Putamen (tissue), 1 donor: ENCODE measurements at regions not wholly inside any gene's neighbourhood (a gene's known extent, or its start where the extent isn't known, plus 50 kb on each side); places are given as distances from the start of the nearest gene placed in this dataset.
A peak's percentile ranks its signal among the peaks of the same experiment; 100 is the strongest.

Source experiments
- DNase-seq: peaks from one replicate; pipeline ENCODE4 v3.0.0-alpha.2; 2016; ENCODE audit warnings: low spot score

- DNase-seq, result peak; percentile 42
Measured at GRCh38 chr9:105146677-105147076, 97.8 kb upstream of the SLC44A1 start.

- DNase-seq, result no peak
Measured at GRCh38 chr9:105147110-105147871, 97.2 kb upstream of the SLC44A1 start.

GRCh38 chr9:105148328-105149006 is 96.0 kb upstream of the SLC44A1 start:
- no peak for DNase-seq

GRCh38 chr9:105150991-105151685 is 93.3 kb upstream of the SLC44A1 start:
- DNase-seq, result no peak

GRCh38 chr9:105151686-105151995 is 92.8 kb upstream of the SLC44A1 start:
- DNase-seq, result no peak

GRCh38 chr9:105154723-105155191 is 89.7 kb upstream of the SLC44A1 start:
- no peak for DNase-seq

- peak; percentile 71 for DNase-seq
Measured at GRCh38 chr9:105157171-105157583, 87.3 kb upstream of the SLC44A1 start.

- no peak for DNase-seq
Measured at GRCh38 chr9:105158020-105158419, 86.4 kb upstream of the SLC44A1 start.

- DNase-seq, result no peak
Measured at GRCh38 chr9:105158898-105159297, 85.6 kb upstream of the SLC44A1 start.

GRCh38 chr9:105168870-105169319 is 75.6 kb upstream of the SLC44A1 start:
- DNase-seq, result no peak

GRCh38 chr9:105171076-105171475 is 73.4 kb upstream of the SLC44A1 start:
- no peak for DNase-seq

- no peak for DNase-seq
Measured at GRCh38 chr9:105171589-105171988, 72.9 kb upstream of the SLC44A1 start.

GRCh38 chr9:105172436-105172835 is 72.0 kb upstream of the SLC44A1 start:
- DNase-seq, result no peak

GRCh38 chr9:105173306-105173705 is 71.1 kb upstream of the SLC44A1 start:
- peak; percentile 71 for DNase-seq

- DNase-seq, result no peak
Measured at GRCh38 chr9:105173826-105174225, 70.6 kb upstream of the SLC44A1 start.

GRCh38 chr9:105176194-105176593 is 68.3 kb upstream of the SLC44A1 start:
- DNase-seq, result no peak

- DNase-seq, result no peak
Measured at GRCh38 chr9:105178076-105178475, 66.4 kb upstream of the SLC44A1 start.

GRCh38 chr9:105187781-105188180 is 56.7 kb upstream of the SLC44A1 start:
- no peak for DNase-seq

GRCh38 chr9:105188746-105189145 is 55.7 kb upstream of the SLC44A1 start:
- no peak for DNase-seq

- no peak for DNase-seq
Measured at GRCh38 chr9:105191508-105192121, 52.8 kb upstream of the SLC44A1 start.

- DNase-seq, result no peak
Measured at GRCh38 chr9:105193560-105193959, 50.9 kb upstream of the SLC44A1 start.

- no peak for DNase-seq
Measured at GRCh38 chr9:105194234-105194633, 50.2 kb upstream of the SLC44A1 start.
